ENCODE measurements at regions not wholly inside any gene's neighbourhood (a gene's known extent, or its start where the extent isn't known, plus 50 kb on each side); places are given as distances from the start of the nearest gene placed in this dataset.
"Not testable (repeated sequence)": the region's sequence is repeated elsewhere in the genome, so short reads cannot be mapped to it uniquely, and the experiment has no call there.

DNA sequence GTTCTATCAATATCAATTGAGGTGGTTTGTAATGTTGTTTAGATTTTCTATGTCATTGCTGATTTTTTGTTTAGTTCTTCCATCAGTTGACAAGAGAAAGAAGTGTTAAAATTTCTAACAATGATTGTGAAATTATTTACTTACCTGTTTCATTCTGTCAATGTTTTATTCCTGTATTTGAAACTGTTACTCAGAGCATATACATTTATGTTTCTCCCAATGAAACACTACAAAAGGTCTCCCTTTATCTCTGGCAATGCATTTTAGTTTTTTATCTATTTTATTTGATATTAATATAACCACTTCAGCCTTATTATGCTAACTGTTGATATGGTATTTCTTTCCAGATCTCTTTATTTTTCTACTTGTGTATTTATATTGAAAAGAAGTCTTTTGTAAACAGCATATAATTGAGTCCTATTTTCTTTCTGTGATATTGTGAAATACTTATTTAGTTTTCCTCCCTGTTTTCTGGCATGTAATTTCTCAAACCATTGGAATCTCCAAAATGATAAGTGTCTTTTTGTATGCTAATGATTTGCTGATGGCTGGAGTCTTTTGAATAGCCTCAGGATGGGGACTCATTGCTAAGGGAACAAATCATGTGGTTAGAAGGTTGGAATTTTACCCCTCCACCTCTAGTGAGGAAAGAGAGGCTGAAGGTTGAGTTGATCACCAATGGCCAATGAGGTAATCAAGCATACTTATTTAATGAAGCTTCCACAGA lies 122.0 kb downstream of the ADSS2 start:
- no peak for DNase-seq
- H3K4me1 ChIP-seq = peaks cover 7% of the 10 kb centered on the region
- H3K27ac ChIP-seq = no peak overlapping the region
- H3K27me3 ChIP-seq = no peaks in the 10 kb centered on the region
- no peaks in the 10 kb centered on the region for H3K36me3 ChIP-seq
- intact Hi-C loops (cut with DNase I) = no loop called here
- TF ChIP-seq, protein P1, sequence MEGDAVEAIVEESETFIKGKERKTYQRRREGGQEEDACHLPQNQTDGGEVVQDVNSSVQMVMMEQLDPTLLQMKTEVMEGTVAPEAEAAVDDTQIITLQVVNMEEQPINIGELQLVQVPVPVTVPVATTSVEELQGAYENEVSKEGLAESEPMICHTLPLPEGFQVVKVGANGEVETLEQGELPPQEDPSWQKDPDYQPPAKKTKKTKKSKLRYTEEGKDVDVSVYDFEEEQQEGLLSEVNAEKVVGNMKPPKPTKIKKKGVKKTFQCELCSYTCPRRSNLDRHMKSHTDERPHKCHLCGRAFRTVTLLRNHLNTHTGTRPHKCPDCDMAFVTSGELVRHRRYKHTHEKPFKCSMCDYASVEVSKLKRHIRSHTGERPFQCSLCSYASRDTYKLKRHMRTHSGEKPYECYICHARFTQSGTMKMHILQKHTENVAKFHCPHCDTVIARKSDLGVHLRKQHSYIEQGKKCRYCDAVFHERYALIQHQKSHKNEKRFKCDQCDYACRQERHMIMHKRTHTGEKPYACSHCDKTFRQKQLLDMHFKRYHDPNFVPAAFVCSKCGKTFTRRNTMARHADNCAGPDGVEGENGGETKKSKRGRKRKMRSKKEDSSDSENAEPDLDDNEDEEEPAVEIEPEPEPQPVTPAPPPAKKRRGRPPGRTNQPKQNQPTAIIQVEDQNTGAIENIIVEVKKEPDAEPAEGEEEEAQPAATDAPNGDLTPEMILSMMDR (IDR thresholded peaks at IDR 0.05) = no peak
- H3K4me3 ChIP-seq = no peak overlapping the region
- no peak for ATAC-seq
- no peaks in the 10 kb centered on the region for H3K9me3 ChIP-seq

DNA sequence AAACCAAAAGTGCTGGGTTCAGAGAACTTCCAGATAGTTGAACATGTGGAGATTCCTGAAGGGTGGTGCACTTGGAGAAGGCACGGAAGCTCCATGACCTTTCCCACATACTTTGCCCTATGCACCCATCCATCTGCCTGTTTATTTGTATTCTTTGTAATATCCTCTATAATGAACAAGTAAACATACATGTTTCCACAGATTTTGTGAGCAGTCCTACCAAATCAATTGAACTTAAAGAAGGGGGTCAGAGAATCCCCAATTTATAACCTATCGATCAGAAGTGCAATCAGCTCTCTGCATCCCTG lies 121.4 kb downstream of the ADSS2 start:
- H3K4me1 ChIP-seq = peaks cover 3% of the 10 kb centered on the region
- ATAC-seq (no peak), DNase-seq (no peak)
- H3K9me3 ChIP-seq = no peaks in the 10 kb centered on the region
- H3K27me3 ChIP-seq = no peaks in the 10 kb centered on the region
- no peaks in the 10 kb centered on the region for H3K36me3 ChIP-seq
- TF ChIP-seq, protein P1 (IDR thresholded peaks at IDR 0.05) = no peak
- no peak overlapping the region for H3K27ac ChIP-seq
- no peak overlapping the region for H3K4me3 ChIP-seq
- intact Hi-C loops (cut with DNase I) = no loop called here

DNA sequence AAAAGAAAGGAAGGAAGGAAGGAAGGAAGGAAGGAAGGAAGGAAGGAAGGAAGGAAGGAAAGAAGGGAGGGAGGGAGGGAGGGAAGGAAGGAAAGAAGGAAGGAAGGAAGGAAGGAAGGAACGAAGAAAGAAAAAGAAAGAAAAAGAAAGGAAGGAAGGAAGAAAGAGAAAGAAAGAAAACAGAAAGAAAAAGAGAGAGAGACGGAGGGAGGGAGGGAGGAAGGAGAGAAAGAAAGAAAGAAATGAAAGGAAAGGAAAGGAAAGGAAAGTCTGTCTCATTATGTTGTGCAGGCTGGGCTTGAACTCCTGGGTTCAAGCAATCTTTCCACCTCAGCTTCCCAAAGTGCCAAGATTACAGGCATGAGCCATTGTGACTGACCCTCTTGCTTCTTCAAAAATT lies 118.9 kb downstream of the ADSS2 start:
- not testable (repeated sequence) for DNase-seq

DNA sequence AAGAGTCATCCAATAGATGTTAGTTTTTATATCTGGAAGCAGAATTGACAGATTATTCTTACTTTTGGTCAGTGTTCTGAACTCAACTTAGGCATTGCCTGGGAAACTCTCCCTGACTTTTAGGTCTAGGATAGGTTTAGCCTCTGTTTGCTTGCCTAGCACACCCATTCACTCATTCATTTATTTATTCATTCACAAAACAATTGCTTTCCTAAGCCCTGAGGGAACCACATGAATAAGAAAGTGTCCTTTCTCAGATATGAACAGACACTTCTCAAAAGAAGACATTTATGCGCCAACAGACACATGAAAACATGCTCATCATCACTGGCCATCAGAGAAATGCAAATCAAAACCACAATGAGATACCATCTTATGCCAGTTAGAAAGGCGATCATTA lies 117.4 kb downstream of the ADSS2 start:
- H3K4me3 ChIP-seq; H3K9me3 ChIP-seq; H3K4me1 ChIP-seq; ATAC-seq; H3K27me3 ChIP-seq; H3K27ac ChIP-seq; intact Hi-C loops (cut with DNase I); DNase-seq; H3K36me3 ChIP-seq: not testable (repeated sequence)

More for the DNA sequence above, 118.9 kb downstream of the ADSS2 start:
- ATAC-seq; H3K4me1 ChIP-seq; H3K36me3 ChIP-seq; H3K27me3 ChIP-seq; H3K9me3 ChIP-seq; H3K4me3 ChIP-seq; intact Hi-C loops (cut with DNase I); H3K27ac ChIP-seq: not testable (repeated sequence)

DNA sequence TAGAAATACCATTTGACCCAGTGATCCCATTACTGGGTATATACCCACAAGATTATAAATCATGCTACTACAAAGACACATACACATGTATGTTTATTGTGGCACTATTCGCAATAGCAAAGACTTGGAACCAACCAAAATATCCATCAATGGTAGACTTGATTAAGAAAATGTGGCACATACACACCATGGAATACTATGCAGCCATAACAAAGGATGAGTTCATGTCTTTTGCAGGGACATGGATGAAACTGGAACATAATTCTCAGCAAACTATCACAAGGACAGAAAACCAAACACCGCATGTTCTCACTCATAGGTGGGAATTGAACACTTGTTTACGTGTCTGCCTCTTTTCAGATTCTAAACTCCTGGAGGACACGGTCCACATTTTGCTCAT lies 116.9 kb downstream of the ADSS2 start:
- H3K9me3 ChIP-seq; H3K4me1 ChIP-seq; H3K4me3 ChIP-seq; H3K36me3 ChIP-seq; H3K27ac ChIP-seq; intact Hi-C loops (cut with DNase I); H3K27me3 ChIP-seq; ATAC-seq; DNase-seq: not testable (repeated sequence)

DNA sequence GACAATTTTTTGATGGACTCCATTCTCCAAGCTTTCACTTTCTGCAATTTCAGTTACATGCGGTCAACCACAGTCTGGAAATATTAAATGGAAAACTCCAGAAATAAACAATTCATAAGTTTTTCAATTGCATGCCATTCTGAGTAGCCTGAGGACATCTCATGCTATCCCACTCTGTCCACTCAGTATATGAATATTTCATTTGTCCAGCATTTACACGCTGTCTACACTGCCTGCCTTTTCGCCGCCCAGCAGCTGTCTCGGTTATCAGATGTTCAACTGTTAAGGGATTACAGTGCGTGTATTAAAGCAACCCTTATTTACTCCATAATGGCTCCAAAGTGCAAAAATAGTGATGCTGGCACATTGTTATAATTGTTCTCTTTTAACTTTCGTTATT lies 116.3 kb downstream of the ADSS2 start:
- Histone ChIP-seq H3K27me3 (no peaks in the 10 kb centered on the region), H3K4me1 (no peaks in the 10 kb centered on the region), H3K36me3 (no peaks in the 10 kb centered on the region), H3K27ac (no peak overlapping the region), H3K9me3 (no peaks in the 10 kb centered on the region), H3K4me3 (no peak overlapping the region)
- TF ChIP-seq, protein P1 (IDR thresholded peaks at IDR 0.05) = no peak
- ATAC-seq (no peak), DNase-seq (no peak)
- intact Hi-C loops (cut with DNase I) = no loop called here

DNA sequence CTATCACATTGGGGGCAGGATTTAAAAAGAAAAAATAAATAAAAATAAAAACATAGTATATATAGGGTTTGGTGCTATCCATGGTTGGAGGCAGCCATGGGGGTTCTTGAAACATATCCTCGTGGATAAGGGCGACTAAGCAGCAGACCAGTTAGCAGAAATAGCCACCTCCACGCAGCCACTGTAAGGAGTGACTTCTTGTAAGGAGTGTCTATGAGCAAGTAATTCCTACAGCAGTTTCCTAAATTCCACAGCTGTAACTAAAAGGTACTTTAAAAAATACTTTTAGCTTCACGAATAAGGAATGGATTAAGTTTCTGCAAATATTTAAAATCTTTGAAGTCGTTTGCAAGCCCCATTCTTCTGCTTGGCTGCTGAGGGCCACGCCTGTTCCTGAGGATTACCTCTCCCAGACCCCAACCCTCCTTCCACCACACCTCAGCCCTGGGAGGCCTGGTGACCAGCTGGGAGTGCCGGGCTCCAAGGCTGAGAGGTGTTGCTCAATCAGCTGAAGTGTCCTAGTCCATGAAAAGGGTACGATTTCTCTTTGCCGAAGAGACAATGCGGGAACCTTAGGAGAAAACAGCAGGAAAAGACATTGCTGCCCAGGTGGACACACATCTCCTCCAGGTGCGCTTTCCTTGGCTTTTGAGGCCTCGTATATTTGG lies 115.3 kb downstream of the ADSS2 start:
- Histone ChIP-seq H3K27ac (peak overlapping the region; percentile 49), H3K36me3 (no peaks in the 10 kb centered on the region), H3K4me3 (no peak overlapping the region), H3K27me3 (no peaks in the 10 kb centered on the region), H3K4me1 (no peaks in the 10 kb centered on the region), H3K9me3 (no peaks in the 10 kb centered on the region)
- DNase-seq = peak; percentile 77
- peak; percentile 93 for ATAC-seq
- intact Hi-C loops (cut with DNase I) = no loop called here
- TF ChIP-seq, protein P1 (IDR thresholded peaks at IDR 0.05) = no peak

Data from upper lobe of right lung (tissue), 1 donor.